Right lobe of liver (tissue), 6 donors: ENCODE measurements at regions not wholly inside any gene's neighbourhood (a gene's known extent, or its start where the extent isn't known, plus 50 kb on each side); places are given as distances from the start of the nearest gene placed in this dataset.

Source experiments
- ATAC-seq, 4 donors: fragments of 200-7000 bp; cut with Tn5 transposase; one replicate each; pipeline ENCODE4 v1.9.1; 2020; ENCODE audit warnings: mild to moderate bottlenecking in 4 of 4, moderate library complexity in 4 of 4
- DNase-seq, 3 donors: peaks; one replicate each; pipeline ENCODE4 v3.0.0-alpha.2; 2020
- H3K27ac ChIP-seq, 3 donors: fragments of 200-600 bp; one replicate each; pipeline ENCODE4 v1.8.0; 2022
- H3K27me3 ChIP-seq, 2 donors: fragments of 200-600 bp; one replicate each; pipeline ENCODE4 v1.8.0; 2022
- H3K36me3 ChIP-seq, 4 donors: fragments of 200-600 bp; sonication (generic) in 1 of 4; one replicate each; pipeline versions ENCODE4 v1.5.1 to v1.8.0; 2017 to 2022; ENCODE audit warnings: control low read depth in 1 of 4
- H3K4me1 ChIP-seq, 4 donors: fragments of 200-600 bp; sonication (generic) in 1 of 4; one replicate each; pipeline versions ENCODE4 v1.5.1 to v1.8.0; 2017 to 2022; ENCODE audit warnings: control low read depth in 1 of 4
- H3K4me3 ChIP-seq, 3 donors: fragments of 200-600 bp; one replicate each; pipeline ENCODE4 v1.8.0; 2022
- H3K9me3 ChIP-seq, 4 donors: fragments of 200-600 bp; sonication (generic) in 1 of 4; one replicate each; pipeline versions ENCODE4 v1.5.1 to v1.8.0; 2017 to 2022; ENCODE audit warnings: control low read depth in 1 of 4
- CTCF ChIP-seq, 4 donors: fragments of 200-600 bp in 3 of 4; fragments of 450-650 bp in 1 of 4; IDR thresholded peaks; one replicate each; pipeline versions ENCODE4 v1.5.1 to v1.8.0; 2016 to 2022; ENCODE audit warnings: antibody characterized with exemption in 4 of 4, mild to moderate bottlenecking in 2 of 4
- POLR2A ChIP-seq: fragments of 450-650 bp; IDR thresholded peaks from one replicate; pipeline ENCODE4 v1.6.1; 2017; ENCODE audit warnings: antibody characterized with exemption, mild to moderate bottlenecking
- WGBS: methylation state at CpG from one replicate; pipeline ENCODE4 v1.1.6; 2018; ENCODE audit warnings: low coverage, low lambda C conversion rate; ENCODE audit not compliant: insufficient coverage; ENCODE audit errors: missing lambda C conversion rate; 5-methylcytosine and 5-hydroxymethylcytosine counted together
- intact Hi-C, 2 donors: fragments of 100-400 bp; cut with DNase I; formaldehyde crosslinking; loops; one replicate each; pipeline versions ENCODE4 v1.11.2 to v1.14.1; 2022
- donor health status: DM: no; HTN: yes; CAD: no.
- donor health status: DM: no; HTN: no; CAD: no.
- donor health status: DM: no; HTN: no; CAD: no.
- donor health status: DM: no; HTN: yes; CAD: no.
- donor health status: DM: no; HTN: yes; CAD: no.

DNA sequence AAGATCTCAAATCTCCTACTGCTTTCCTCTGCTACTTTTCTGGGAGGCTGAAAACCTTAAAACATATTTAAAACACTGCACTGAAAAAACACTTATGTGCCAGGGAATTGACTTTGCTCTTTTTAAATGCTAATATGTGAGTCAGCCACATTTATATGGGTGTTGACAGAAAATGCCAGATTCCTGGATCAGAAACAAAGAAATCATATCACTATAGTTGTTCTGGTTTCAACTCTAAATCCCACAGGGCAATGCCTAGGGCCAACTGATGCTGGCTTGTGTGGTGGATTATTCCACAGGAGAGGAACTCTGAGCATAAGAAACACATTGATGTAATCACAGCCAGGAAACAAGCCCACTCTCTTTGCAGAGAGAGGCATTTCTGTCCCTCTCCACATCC, 1439.0 kb upstream of the SPRY2 start:
- no peak for ATAC-seq
- H3K36me3 ChIP-seq = no peaks in the 10 kb centered on the region
- no peaks in the 10 kb centered on the region for H3K27me3 ChIP-seq
- no peaks in the 10 kb centered on the region for H3K9me3 ChIP-seq
- TF ChIP-seq CTCF (IDR thresholded peaks at IDR 0.05) (no peak), POLR2A (no peak)
- no peak overlapping the region for H3K4me3 ChIP-seq
- H3K27ac ChIP-seq = no peak overlapping the region
- intact Hi-C loops = no loop called here
- H3K4me1 ChIP-seq = no peaks in the 10 kb centered on the region
- no peak for DNase-seq

GRCh38 chr13:81778350-81778749, 1437.4 kb upstream of the SPRY2 start:
- intact Hi-C loops = no loop called here
- peak in 3 of 4 donors; percentile 31 to 85 (median 62) for ATAC-seq
- no peak overlapping the region for H3K4me3 ChIP-seq
- no peak for DNase-seq
- no peaks in the 10 kb centered on the region for H3K27me3 ChIP-seq
- no peaks in the 10 kb centered on the region for H3K36me3 ChIP-seq
- H3K4me1 ChIP-seq = no peaks in the 10 kb centered on the region
- no peak for TF ChIP-seq CTCF (IDR thresholded peaks at IDR 0.05)
- no peak for TF ChIP-seq POLR2A
- 28% methylated on average over 1 of the region's 1 CpG for WGBS
- no peak overlapping the region for H3K27ac ChIP-seq
- no peaks in the 10 kb centered on the region for H3K9me3 ChIP-seq

- Histone ChIP-seq H3K27ac (no peak overlapping the region), H3K27me3 (no peaks in the 10 kb centered on the region), H3K4me1 (no peaks in the 10 kb centered on the region), H3K9me3 (no peaks in the 10 kb centered on the region), H3K36me3 (no peaks in the 10 kb centered on the region), H3K4me3 (no peak overlapping the region)
- TF ChIP-seq CTCF (IDR thresholded peaks at IDR 0.05) = no peak
- TF ChIP-seq POLR2A = no peak
- DNase-seq = no peak
- ATAC-seq = peak in 1 of 4 donors; percentile 19
- intact Hi-C loops = no loop called here
- WGBS = 29% methylated on average over 1 of the region's 1 CpG
Observed at GRCh38 chr13:81773263-81773662, 1432.3 kb upstream of the SPRY2 start.

GRCh38 chr13:81771951-81772350, 1431.0 kb upstream of the SPRY2 start:
- Histone ChIP-seq H3K4me1 (no peaks in the 10 kb centered on the region), H3K27me3 (no peaks in the 10 kb centered on the region), H3K4me3 (no peak overlapping the region), H3K36me3 (no peaks in the 10 kb centered on the region), H3K9me3 (no peaks in the 10 kb centered on the region), H3K27ac (no peak overlapping the region)
- no peak for DNase-seq
- WGBS = 22% methylated on average over 2 of the region's 2 CpGs
- ATAC-seq = peak in 1 of 4 donors; percentile 56
- intact Hi-C loops = no loop called here
- TF ChIP-seq CTCF (IDR thresholded peaks at IDR 0.05) (no peak), POLR2A (no peak)

DNA sequence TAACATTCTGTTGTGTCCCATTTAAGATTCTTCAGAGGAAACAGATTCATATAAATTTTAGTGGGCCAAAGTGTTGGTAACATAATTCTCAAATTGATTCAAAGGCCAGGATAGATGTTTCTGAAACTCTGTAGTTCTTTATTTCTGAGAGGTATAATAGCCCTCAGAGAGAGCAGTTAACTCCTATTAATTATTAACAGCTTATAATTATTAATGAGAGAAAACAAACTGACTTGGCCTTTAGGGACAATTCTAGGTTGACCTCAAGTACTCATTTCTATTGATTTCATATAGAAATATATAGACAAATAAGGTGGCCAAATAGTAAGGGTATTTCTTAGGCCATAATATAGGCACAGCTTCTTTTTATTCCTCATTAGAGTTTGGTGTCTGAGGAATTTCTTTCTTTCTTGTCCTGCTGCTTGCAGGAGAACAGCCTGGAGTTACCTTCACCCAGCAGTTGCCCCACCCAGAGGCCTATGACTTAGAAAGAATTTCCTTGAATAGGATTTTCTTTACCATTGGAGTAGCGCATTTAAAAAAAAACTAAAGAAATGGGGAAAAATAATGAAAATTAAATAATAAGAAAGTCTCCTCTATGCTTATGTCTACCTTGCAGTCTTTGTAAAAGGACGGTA, 1430.1 kb upstream of the SPRY2 start:
- Histone ChIP-seq H3K4me3 (no peak overlapping the region), H3K27ac (no peak overlapping the region), H3K4me1 (no peaks in the 10 kb centered on the region), H3K36me3 (no peaks in the 10 kb centered on the region), H3K9me3 (no peaks in the 10 kb centered on the region), H3K27me3 (no peaks in the 10 kb centered on the region)
- WGBS = 65% methylated on average over 2 of the region's 2 CpGs
- ATAC-seq (peak in 2 of 4 donors; percentile 32 to 36), DNase-seq (no peak)
- intact Hi-C loops = no loop called here
- TF ChIP-seq POLR2A = no peak
- no peak for TF ChIP-seq CTCF (IDR thresholded peaks at IDR 0.05)
